Brain pericyte (primary cell): ENCODE measurements at regions not wholly inside any gene's neighbourhood (a gene's known extent, or its start where the extent isn't known, plus 50 kb on each side); places are given as distances from the start of the nearest gene placed in this dataset.

ENCODE experiments used
- DNase-seq: peaks from one replicate; pipeline ENCODE4 v3.0.0-alpha.2; 2012; ENCODE audit warnings: low read depth, low spot score

DNA sequence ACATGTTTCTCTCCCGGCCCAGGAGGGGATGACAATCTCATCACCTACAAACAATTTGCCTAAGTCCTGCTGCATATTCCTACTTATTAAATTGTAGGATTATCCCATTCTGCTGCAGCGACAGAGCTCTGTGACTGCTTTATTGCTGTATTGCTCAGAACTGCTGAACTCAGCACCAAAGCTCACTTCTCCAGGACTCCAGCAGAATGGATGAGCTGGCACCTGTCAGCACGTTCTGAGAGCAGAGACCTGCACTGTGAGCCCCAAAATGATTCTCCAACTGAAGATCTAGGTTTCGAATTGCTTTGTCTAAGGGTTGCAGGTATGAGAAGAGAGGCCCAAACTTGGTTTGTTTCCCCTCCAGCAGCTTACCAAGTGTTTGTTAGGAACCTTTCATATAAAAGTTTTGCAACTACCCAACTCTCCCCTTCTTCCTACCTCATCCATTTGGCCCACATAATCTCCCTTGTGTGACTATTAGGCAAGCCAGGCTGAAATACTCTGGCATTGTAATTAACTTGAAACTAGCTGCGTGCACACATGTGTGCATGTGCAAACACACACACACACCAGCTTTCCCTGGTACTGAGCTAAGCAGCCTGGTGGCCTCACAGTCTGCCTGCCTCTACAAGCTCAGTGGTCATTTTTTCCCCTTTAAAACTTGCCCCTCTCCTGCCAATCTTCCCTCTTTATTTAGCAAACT is 161.4 kb upstream of the CAMK1G start:
- DNase-seq = no peak

DNA sequence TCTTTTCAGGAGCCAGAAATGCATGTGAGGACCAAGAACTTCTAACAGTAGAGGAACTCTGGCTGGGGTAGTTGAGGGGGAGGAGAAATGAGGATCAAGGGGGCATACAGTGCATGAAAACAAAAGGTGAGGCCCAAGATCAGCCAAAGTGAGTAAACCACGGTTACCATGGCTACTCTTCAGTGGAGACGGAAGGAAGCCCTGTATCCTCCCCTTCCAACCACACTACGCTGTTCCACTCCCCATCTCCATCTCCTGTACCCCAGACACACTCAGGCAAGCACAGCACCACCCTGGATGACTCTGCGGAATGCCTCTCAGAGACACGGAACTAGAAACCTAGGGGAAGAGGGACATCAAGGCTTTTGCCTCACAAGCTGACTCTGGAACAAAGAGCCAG is 157.6 kb upstream of the CAMK1G start:
- no peak for DNase-seq

DNA sequence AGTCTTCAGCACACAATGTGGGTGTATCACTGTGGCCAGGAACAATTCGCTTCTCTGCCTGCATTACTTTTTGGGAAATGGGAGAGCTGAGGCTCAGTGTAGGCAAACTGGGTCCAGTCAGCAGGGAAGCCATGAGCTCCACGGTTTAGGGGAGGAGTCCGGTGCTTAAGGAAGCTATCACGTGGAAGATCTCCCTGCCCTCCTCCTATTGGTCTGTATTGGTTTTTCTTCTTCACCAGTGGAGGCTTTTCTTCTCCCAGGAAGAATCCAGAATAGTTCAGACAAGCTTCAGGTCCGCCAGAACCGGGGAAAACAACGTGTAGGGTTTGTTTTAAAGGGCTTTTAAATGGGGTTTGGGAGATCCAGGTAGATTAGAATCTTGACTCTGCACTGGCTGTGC is 156.2 kb upstream of the CAMK1G start:
- DNase-seq = no peak

DNA sequence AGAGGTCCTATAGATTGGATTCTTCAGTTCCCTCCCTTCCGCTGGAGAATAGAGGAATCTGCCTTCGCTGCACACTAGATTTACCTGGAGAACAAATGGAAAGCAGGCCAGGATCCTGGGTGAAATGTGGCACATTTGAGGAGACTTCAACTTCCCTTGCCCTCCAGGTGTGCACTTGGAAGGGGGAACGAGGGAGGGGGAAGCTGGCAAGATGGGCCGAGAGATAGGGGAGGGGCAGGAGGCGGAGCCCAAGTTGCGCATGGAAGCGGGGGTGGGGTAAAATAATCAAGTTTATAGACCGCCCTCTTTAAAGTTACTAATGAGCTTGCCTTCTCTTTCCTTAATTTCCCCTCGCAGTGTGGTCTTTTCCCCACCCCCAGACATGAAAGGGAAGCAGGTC is 155.7 kb upstream of the CAMK1G start:
- DNase-seq = no peak

DNA sequence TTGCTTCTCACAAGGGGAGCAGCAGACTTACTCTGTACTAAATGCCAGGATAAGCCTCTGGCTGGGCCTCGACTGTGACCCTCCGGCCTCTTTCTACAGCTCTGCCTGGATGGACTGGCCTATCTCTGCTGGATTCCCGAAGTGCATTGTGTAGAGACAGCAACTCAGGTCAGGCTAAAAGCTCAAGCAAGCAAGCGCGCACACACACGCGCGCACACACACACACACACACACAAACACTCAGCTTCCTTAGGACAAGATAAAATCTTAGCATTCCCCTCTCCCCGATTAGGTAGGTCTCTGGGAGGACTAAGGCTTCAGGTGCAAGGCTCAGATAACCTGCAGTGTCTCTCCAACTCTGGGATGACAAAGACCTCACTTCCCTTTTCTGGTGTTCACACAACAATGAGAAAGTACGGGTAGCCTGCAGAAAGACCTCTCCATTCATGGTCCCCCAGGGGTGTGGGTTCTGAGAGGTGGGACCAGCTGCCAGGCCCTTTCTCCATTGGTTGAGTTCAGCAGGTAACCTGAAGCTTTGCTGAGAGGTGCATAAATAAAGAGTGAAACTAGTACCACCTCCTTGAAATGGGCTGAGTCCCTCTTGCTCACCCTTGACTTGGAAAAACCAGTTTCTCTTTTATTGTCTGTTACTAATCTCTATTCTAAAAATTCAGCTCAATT is 155.1 kb upstream of the CAMK1G start:
- DNase-seq = no peak

DNA sequence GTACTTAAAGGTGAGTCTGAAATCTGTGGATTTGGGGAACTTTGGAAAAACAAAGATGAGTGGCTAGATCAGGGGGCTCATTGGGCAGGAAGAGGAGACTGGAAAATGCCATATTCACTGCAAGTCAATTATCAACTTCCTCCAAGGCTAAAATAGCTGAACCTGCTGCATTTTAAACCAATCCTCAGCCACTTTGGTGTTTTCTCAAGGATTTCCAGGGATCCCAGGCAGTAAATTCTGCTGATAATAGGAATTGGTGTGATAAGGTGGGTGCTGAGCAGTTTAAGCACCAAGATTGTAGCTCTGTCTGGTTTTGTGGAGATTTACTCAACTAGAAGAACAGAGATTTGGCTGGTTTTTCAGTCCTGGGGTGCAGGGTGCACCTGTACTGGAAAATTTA is 153.9 kb upstream of the CAMK1G start:
- DNase-seq = no peak

DNA sequence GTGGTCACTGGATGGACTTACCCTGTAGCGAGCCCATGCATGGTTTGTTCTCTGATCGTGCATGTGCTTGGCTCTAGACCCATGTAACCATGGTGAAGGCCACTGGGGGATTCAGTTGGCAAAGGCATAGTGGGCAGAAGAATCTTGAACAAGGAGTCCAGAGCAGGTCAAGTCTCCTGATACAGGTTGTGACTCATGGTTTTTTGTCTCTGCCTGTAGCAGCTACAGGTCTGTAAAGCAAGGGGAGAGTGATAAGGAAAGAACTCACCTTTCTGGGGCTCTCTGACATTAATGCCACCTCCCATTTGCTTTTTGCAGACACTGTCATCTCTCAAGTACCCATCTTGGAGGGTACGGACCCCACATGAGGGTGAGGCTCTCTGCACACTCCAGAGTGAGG is 153.4 kb upstream of the CAMK1G start:
- DNase-seq = no peak

DNA sequence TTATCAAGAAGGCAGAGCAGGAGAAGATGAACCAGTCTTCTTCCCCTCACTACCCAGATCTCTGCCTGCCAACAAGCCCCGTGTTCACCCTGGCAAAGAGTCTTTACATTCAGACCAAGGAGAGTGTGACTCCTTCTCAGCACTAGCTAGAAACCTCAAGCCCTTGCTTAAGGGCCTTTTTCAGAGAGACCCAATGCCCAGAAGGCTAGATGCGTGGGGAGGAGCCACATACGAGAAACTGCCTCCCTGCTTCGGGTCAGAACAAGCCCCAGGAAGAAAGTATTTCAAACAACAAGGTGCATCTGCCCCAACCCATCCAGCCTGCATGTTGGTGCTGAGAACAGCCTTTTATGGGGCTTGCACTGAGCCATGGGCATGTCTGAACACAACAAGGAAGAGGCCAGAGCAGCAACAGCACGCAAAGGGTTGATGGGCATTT is 152.7 kb upstream of the CAMK1G start:
- no peak for DNase-seq

DNA sequence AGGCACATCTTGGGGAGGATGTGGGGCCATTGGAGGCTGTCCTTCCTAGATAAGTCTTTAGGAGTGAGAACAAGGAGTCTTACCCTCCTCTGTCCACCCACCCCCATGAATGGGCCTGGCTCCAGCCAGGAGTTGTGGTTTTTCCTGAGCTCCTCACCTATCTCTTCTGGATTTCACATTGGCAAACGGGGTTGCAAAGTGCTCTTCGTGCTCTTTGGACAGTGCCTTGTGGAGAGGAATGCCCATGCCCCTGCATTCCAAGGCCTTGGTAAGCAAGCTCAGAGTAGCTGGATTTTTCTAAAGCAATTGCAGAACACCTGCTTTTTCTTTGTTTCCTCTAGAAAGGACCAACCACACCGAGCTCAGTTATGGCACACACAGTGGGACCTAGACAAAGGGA is 152.1 kb upstream of the CAMK1G start:
- DNase-seq = no peak

DNA sequence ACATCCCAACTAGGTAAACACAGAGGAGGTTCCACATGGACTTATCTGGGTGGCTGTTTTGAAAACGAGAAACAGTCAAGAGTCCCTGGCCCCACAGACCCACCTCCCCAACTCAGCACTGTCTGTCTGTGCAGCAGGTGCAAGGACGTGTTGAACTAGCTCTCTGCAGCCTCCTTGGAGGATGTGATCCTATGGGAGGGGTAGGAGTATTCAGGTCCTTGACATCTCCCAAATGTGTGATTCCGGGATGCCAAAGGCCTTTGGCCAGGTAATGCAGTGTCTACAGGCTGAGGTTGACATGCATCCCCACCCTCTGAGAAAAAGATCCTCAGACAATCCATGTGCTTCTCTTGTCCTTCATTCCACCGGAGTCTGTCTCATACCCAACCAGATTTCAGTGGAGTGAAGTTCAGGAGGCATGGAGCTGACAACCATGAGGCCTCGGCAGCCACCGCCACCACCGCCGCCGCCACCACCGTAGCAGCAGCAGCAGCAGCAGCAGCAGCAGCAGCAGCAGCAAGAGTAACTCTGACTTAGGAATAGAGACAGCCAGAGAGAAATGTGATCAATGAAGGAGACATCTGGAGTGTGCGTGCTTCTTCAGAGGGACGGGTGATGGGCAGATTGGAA is 151.6 kb upstream of the CAMK1G start:
- DNase-seq = no peak

DNA sequence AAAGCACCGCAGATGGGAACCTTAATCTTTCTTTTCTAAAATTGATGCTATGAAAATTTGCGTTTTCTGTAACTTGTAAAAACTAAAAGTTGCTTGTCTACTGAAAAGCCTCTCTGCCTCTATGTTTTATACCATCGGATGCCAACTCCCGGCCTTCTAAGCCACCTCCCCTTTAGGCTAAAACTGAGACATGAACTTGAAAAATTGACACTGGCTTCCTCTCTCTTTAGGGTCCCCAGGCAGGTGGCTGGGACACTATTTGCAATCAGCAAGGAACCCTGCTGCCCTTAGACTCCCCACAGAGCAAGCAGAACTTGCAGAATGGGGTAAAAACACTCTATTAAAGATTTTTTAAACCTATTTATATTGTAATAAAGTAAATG is 151.1 kb upstream of the CAMK1G start:
- no peak for DNase-seq

DNA sequence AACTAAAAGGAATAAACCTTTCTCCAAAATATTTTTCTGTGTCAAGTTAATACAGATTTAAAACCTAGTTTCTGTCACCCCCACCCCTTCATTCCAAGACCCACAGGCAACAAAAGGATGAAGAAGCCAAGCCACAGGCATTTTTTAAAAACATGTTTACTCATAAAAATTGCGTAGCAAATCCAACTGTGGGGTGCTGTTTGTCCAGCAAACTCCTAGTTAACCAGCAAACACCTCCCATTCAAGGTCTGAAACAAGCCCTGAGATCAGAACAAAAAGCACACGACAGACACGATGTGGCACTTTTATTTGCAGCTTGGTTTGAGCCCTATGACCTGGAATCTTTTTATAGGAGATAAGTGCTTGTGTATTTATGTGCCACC is 149.9 kb upstream of the CAMK1G start:
- DNase-seq = no peak

DNA sequence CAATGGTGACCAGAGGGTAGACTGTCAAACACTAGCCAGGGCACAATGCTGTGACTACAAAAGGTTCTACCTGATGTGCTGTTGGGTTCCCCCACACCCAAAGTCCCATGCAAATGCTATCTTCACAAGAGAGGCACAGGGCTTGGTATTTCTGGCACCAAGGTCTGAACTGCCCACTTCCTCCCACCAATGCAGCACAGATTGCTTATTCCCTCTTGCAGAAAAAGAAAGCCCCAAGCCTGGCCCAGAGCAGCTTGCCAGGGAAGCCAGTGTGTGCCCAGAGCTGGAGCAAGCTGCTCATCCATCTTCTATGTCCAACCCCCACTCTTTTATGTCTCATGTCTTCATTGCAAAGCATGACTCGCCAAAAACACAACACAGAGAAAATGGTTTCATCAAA is 149.4 kb upstream of the CAMK1G start:
- DNase-seq = no peak

DNA sequence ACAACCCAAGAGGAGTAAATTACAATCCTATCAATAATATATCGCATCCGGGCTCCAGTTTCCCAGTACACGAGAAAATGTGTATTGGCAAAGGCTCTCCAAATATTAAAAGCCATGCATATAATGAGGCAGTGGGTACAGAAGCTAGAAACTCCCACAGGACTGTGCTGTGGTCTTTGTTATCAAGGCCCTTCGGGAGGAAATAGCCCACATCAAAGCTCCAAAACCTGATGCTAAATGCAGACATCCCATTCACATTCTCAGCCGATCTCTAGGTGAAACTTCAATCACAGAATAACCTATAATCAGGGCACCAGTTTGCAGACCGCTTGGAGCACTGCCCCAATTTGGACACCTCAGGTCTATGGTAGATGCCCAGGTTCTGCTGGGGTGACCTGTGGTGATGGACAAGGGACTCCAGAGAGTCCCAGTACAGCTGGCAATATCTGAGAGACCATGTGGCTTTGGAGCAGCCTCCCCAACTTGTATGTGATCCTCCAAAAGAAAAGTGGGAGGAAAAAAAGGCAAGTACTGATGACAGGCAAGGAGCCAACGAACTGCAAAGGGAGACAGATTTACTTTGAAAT is 148.8 kb upstream of the CAMK1G start:
- no peak for DNase-seq

DNA sequence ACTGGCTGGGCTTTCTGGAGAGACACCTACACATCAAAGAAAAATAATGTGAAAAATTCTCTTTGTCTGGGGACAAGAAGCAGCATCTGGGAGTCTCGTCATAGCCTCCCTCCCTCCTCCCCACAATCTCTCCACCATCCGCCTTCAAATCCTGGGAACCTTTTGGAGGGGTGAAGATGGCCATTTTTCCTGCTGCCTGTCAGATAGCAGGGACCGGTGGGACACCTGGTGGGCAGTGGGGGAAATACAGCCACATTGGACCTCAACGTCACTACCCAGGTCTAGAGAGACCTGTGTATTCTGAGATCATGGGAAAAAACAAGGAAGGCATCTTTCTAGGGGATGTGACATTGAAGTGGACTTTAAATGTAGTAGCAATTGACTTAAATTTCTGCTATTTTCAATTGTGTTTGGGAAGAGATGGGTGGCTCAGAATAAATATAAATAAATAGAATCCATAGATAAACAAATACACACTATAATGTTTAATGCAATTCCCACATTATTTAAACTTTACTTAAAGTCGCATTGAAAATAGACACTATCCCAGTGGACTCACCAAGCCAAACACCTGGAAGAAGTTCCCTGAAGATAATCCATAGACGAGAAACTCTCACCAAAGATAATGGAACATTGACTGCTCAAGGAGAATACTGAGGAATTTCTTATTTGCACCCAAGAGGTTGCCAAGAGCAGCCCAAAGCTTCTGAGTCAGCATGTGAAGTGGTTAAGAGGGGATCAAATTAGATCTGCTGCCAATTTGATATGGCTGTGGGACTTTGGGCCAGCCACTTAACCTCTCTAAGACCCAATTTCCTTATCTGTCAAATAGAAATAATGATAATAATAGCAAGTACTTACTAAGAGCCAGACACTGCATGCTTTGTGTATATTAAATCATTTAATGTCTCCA is 147.6 kb upstream of the CAMK1G start:
- no peak for DNase-seq

DNA sequence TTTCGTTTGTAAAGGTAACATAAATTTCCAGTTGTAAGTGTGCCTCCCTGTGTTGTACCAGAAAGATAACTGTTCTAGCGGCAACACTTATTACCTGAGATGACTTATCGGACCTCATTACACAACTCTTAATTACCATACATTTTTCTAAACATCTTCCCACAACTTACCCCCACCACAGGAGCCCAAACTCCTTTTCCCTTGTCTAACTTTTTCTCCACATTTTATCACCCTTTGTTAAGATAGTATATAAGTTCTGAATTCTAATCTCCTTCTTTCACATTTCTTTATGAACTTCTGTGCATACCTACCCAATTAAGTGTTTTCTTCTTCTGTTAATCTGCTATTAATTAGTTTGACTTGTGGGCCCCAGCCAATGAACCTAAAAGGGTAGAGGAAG is 143.7 kb upstream of the CAMK1G start:
- DNase-seq = no peak

DNA sequence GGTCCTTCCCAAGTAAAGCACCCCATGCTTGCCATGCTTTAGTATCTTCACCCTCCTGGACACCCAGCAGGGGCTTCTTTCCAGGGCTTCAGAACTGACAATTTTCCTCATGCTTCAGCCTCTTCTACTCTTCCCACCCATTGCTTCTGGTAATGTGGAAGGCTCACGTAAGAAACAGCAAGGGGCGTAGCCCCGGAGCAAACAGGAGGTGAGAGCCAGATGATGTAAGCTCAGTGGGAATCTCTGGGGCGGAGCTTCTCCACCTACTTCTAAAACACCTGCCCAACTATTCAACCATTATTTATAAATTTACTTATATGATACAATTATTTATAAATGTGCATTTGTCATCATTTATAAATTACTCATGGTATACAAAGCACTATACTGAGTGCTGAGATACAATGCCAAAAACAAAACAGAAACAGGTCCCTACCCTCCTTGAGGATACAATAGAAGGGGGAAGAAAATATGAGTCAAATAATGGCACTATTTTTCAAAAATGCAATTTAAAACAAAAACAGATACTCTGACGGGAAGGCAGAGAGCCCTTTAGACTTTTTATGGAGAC is 140.1 kb upstream of the CAMK1G start:
- DNase-seq = no peak

DNA sequence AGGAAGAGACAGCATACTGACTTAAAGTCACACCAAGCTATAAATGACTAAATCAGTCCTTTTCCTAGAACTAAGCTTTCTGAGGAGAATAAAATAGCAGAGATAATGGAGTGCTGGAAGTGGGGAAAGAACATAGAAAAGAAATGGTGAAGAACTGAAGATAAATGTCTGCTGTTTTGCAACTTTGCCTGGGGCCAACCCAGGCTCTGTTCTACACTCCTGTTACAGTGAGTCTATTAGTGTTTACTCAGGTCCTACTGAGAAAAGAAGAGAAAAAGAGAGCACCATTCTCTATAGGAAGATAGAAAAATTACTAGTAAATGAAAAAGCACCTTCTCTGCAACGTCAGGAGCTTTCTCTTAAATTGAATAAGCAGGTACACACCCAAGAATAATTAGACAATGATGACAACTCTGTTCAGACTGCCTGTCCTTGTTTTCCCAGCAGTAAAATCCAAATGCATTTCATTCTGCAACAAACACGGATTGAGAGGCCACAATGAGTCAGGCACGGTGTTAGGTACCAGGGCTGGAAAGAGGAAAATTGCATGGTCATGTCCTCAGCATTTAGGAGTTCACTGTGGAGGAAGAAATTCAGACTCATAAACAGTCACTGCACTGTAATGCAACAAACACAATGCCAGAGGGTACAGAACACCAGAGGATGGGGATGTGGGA is 139.4 kb upstream of the CAMK1G start:
- DNase-seq = no peak

DNA sequence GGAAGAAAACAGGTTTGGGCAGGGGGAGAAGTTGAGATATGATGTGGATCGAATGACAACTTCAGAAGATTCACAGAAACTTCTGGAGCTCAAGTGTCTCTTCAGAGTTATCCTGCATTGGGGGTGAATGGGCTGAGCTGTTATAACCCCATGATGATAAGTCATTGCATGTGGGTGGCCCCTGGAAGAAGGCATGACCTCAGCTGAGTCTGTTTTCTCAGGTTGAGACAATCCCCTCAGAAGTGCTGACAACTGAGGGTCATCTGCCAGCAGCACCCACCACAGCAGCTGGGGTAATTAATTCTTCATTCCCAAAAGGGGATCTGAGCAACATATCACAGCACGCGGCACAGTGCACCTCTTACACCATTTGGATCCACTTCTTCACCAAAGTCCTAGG is 138.6 kb upstream of the CAMK1G start:
- DNase-seq = no peak

DNA sequence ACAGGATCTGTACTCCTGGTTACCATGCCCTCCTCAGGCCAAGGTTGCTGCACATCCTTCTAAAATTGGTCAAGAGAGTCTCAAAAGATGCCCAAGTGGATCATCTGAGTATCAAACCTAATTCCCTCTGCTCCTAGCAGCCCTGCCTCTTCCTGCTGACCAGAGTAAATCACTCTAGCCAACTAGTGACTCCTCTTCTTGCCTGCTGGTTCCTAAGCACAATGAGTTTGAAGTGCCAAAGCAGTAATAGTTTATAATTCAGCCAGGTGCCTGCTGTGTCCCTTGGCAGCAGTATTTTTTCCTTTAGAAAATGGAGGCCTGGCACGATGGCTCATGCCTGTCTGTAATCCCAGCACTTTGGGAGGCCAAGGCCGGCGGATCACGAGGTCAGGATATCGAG is 137.9 kb upstream of the CAMK1G start:
- no peak for DNase-seq

DNA sequence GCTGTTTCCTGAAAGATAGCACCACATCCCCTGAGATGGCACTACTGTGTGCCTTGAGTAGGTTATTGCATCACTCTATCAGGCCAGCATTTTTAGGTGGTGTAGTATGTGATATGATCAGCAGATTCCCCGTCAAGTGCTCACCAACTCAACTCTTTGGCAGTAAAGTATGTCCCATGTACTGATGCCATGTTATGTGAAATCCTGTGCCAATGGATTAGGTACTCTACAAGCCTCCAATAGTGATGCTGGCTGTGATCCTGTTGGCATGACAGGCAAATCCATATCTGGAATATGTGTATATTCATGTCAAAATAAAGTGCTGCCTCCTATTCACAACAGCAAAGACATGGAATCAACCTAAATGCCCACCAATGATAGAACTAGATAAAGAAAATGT is 137.2 kb upstream of the CAMK1G start:
- DNase-seq = no peak
